WI38 (cell line): ENCODE measurements at regions not wholly inside any gene's neighbourhood (a gene's known extent, or its start where the extent isn't known, plus 50 kb on each side); places are given as distances from the start of the nearest gene placed in this dataset.

ENCODE experiments used
- H3K4me3 ChIP-seq: 2 replicates; pipeline ENCODE4 v1.5.1; 2011; ENCODE audit warnings: low read depth, mild to moderate bottlenecking, control low read depth, low read length
- TF ChIP-seq, protein P1 (sequence below): IDR thresholded peaks from 2 replicates; pipeline ENCODE4 v1.5.1; 2012; ENCODE audit warnings: low read depth, mild to moderate bottlenecking, control low read depth, low read length

DNA sequence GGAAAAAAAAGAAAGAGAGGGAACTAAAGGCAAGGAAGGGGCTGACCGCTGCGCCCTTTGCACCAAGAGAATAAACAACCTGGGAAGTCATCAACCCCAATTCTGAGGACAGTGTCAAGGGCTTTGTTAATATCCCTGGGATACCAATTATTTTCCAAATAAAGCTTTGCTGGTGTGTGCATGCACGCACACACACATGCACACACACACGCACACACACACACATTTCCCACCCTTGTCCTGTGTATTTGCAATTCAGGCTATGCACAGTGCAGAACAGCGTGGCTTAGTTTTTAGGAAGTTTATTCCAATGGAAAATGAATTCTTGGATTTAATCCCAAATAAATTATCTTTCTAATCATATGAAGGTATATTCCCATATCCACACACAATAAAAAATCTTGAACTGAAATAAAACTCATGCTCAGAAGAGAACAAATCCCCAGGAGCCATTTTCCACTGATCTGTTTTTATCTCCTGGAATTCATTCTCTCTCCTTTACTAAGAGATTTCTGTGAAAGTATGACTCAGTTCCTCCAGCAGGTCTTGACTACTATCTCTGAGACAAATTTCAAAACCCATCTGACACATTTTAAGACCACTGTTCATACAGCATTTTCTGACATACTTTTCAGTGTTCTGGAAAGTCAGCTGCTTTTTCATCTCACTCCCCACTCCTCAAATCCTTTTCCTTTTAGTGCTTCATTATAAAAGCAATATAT lies 334.4 kb upstream of the ATP2B1 start:
- TF ChIP-seq, protein P1, sequence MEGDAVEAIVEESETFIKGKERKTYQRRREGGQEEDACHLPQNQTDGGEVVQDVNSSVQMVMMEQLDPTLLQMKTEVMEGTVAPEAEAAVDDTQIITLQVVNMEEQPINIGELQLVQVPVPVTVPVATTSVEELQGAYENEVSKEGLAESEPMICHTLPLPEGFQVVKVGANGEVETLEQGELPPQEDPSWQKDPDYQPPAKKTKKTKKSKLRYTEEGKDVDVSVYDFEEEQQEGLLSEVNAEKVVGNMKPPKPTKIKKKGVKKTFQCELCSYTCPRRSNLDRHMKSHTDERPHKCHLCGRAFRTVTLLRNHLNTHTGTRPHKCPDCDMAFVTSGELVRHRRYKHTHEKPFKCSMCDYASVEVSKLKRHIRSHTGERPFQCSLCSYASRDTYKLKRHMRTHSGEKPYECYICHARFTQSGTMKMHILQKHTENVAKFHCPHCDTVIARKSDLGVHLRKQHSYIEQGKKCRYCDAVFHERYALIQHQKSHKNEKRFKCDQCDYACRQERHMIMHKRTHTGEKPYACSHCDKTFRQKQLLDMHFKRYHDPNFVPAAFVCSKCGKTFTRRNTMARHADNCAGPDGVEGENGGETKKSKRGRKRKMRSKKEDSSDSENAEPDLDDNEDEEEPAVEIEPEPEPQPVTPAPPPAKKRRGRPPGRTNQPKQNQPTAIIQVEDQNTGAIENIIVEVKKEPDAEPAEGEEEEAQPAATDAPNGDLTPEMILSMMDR, result no peak
- no peak overlapping the region for H3K4me3 ChIP-seq

DNA sequence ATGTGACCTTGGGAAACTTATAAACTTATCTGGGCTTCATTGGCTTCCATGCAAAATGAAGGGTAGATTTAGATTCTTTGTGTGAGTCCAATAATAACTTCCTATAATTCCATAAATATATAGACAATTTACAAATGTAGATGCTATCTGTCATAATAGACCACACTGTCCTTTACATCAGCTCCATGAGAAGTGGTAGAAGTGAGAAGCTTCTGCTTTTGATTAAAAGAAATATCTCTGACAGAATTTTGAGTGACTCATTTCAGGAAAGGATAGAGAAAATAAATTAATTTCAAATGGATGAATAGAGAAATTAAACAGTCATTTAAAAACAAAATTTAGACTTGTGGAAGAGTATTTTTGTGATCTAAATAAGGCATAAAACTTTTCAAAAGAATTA lies 329.7 kb upstream of the ATP2B1 start:
- TF ChIP-seq, protein P1, result no peak
- no peak overlapping the region for H3K4me3 ChIP-seq

DNA sequence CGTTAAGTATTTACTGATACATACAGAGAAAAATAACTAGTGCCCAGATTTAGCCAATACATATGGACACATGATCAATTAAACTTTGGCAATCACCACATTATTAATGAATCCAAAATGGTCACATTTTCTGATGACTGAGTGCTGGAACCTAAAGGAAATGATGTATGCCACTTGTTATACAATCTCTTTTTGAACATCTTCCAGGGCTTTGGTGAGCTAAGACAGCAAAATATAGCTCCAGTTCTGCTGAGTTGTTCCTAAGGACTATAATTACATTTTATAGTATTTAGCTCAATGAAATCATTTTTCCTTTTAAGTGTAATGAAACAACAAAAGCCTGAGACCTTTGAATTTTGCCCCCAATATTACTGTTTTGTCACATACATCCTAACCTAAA lies 329.1 kb upstream of the ATP2B1 start:
- TF ChIP-seq, protein P1, result no peak
- H3K4me3 ChIP-seq, result no peak overlapping the region

DNA sequence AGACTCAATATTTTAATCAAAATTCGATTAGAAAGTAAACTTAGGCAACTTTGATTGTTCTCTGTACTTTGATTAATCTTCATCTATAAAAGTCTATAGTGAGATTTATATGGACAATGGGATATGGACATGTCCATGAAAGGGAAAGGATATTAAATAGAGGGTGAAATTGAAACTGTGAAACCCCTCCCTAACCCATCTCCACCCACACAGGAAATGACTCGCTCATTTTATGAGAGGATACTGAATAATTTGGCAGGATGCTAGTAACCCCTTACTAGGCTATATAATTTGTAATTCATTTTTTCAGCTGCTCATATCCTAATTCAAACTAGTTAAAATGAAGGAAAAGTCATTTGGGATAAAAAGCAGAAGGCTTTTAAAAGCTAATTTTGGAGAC lies 328.0 kb upstream of the ATP2B1 start:
- no peak overlapping the region for H3K4me3 ChIP-seq
- TF ChIP-seq, protein P1, result no peak

DNA sequence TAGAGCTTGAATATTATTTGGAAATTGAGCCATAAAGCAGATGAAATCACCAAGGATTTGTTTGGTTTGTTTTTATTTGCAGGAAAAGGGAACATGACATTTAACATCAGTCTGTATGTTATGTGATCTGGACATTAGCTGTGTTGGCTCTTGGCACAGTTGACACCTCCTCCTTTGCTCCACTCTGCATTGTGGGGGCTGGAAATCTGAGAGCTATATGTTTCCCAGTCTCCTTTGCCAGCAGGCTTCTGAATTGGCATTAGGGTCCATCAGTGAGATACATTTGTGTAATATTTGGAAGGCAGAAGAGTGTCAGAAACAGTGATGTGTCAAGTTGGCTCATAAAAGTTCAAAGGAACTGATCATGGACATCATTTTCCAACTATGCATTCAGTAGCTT lies 322.1 kb upstream of the ATP2B1 start:
- TF ChIP-seq, protein P1, result no peak
- no peak overlapping the region for H3K4me3 ChIP-seq

DNA sequence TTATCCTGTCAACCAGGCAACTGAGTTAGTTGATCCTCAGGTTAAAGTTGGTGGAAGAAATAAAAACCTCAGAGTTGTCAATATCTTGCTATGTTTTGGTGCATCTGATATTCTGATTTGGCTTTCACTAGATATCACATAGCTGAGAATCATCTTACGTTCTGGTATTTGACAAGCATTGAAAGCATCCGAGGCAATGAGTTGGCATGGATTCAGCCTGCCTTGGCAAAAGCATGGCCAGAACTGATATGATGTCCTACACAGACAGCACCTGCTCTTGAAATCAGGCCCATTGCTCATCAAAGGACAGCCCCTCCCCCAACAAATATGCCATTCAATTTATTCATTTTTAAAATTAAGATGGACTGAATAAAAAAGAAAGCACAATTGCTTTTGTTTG lies 320.7 kb upstream of the ATP2B1 start:
- no peak overlapping the region for H3K4me3 ChIP-seq
- TF ChIP-seq, protein P1, result no peak

DNA sequence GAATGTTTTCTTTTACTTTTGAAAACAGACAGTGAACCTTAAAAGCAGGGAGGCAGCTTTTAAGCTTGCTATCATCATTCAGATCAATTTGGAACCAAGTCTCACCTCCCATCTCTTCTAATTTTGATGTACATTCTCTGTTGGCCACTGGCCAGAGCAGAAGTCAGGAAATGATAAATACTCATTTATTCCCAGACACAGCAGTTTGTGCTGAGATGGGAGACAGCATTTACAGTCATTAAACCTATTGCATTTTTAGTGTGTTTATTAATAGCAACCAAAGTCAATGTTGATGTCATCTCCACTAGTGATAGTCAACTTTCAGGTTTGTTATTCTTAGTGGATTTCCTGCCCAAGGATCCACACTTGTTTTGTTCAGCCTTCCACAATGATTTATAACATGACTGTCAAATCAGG lies 320.0 kb upstream of the ATP2B1 start:
- H3K4me3 ChIP-seq, result no peak overlapping the region
- TF ChIP-seq, protein P1, result no peak
